DOHH2 (cell line): ENCODE measurements at regions not wholly inside any gene's neighbourhood (a gene's known extent, or its start where the extent isn't known, plus 50 kb on each side); places are given as distances from the start of the nearest gene placed in this dataset.

Source experiments
- H3F3A ChIP-seq: fragments of 200-600 bp; sonication (generic), shearing (Covaris generic); 2 replicates; pipeline ENCODE4 v1.6.0; 2016; ENCODE audit warnings: antibody characterized with exemption, mild to moderate bottlenecking; ENCODE audit not compliant: control insufficient read depth, insufficient read depth
- H3K27ac ChIP-seq: fragments of 200-600 bp; sonication (generic); 2 replicates; pipeline ENCODE4 v1.5.1; 2014; ENCODE audit warnings: low read depth, mild to moderate bottlenecking, low read length, moderate library complexity
- H3K27me3 ChIP-seq: fragments of 200-600 bp; sonication (generic); 2 replicates; pipeline ENCODE4 v1.6.1; 2014; ENCODE audit warnings: mild to moderate bottlenecking, low read length, mixed read lengths; ENCODE audit not compliant: control insufficient read depth
- H3K36me3 ChIP-seq: fragments of 200-600 bp; sonication (generic); 2 replicates; pipeline ENCODE4 v1.6.1; 2014; ENCODE audit warnings: mild to moderate bottlenecking, low read length, moderate library complexity, mixed read lengths; ENCODE audit not compliant: control insufficient read depth
- H3K4me1 ChIP-seq: fragments of 200-600 bp; sonication (generic); 2 replicates; pipeline ENCODE4 v1.6.1; 2014; ENCODE audit warnings: mild to moderate bottlenecking, low read length, mixed read lengths; ENCODE audit not compliant: control insufficient read depth
- H3K4me2 ChIP-seq: fragments of 200-600 bp; sonication (generic); 2 replicates; pipeline ENCODE4 v1.6.0; 2014; ENCODE audit warnings: mild to moderate bottlenecking, low read length, moderate library complexity
- H3K4me3 ChIP-seq: fragments of 200-600 bp; sonication (generic); 2 replicates; pipeline ENCODE4 v1.5.1; 2014; ENCODE audit warnings: mild to moderate bottlenecking, low read length, mixed read lengths
- H3K79me2 ChIP-seq: fragments of 200-600 bp; sonication (generic); 2 replicates; pipeline ENCODE4 v1.6.1; 2014; ENCODE audit warnings: mild to moderate bottlenecking, low read length, mixed read lengths; ENCODE audit not compliant: control insufficient read depth
- H3K9me2 ChIP-seq: fragments of 200-600 bp; sonication (generic); replicated peaks from 2 replicates; pipeline ENCODE4 v1.6.1; 2014; ENCODE audit warnings: mild to moderate bottlenecking, low read length, mixed read lengths; ENCODE audit not compliant: control insufficient read depth
- H3K9me3 ChIP-seq: fragments of 200-600 bp; sonication (generic); 2 replicates; pipeline ENCODE4 v1.6.1; 2014; ENCODE audit warnings: antibody characterized with exemption, low read length, mixed read lengths; ENCODE audit not compliant: control insufficient read depth, insufficient read depth
- H4K20me1 ChIP-seq: fragments of 200-600 bp; sonication (generic); 2 replicates; pipeline ENCODE4 v1.6.0; 2014; ENCODE audit warnings: low read depth, mild to moderate bottlenecking, antibody characterized with exemption, low read length, moderate library complexity; ENCODE audit not compliant: control insufficient read depth, insufficient read depth
- EZH2phosphoT487 ChIP-seq: fragments of 200-600 bp; sonication (generic); IDR thresholded peaks from 2 replicates; pipeline ENCODE4 v1.6.1; 2017; ENCODE audit warnings: borderline replicate concordance, mild to moderate bottlenecking, antibody characterized with exemption, low read length, moderate library complexity, mixed read lengths
- TF ChIP-seq, protein P1 (sequence below): fragments of 200-600 bp; sonication (generic); IDR thresholded peaks from one replicate; pipeline ENCODE4 v1.5.1; 2014; ENCODE audit warnings: antibody characterized with exemption, mild to moderate bottlenecking, low read depth, low read length; ENCODE audit not compliant: poor library complexity, severe bottlenecking

DNA sequence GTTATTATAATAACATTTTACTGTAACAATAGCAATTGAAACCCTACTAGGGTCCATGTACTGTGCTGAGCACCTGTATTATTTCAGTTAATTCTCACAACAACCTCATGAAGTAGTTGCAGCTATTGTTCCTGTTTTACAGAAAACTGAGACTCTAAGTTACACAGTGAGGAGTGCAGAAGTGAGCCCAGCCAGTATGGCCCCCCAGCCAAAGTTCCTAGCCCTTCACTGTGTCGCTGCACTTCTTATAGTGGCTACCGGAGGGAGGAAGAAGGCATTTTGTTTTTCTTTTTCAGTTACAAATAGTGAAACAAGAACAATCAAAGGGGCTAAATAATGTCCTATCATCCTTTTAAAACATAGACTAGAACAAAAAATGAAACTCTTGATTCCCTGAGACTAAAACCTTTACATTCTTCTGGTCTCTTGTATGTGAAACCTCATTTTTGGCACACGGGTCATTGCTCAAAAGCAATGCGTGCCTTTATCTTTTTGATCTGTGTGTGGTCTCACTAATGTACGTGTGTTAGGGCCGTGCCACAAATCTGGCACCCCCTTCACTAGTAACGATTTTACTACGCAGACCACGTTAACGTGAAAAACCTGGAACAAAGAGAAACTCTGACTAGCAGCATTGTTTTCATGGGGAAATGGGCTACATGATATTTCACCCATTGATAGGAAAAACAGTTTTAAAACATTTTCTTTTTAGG lies 88.7 kb downstream of the LLPH start:
- Histone ChIP-seq H3K27me3 (peaks cover 5% of the 10 kb centered on the region; the same call in 1 of the 2 replicates), H3K9me3 (no peaks in the 10 kb centered on the region), H3K4me3 (no peak overlapping the region), H3K27ac (no peak overlapping the region), H3K9me2 (no peaks in the 10 kb centered on the region), H3K4me2 (no peak overlapping the region), H3F3A (no peaks in the 10 kb centered on the region), H3K36me3 (no peaks in the 10 kb centered on the region), H3K4me1 (no peaks in the 10 kb centered on the region), H3K79me2 (no peaks in the 10 kb centered on the region), H4K20me1 (no peaks in the 10 kb centered on the region)
- no peak for TF ChIP-seq EZH2phosphoT487

DNA sequence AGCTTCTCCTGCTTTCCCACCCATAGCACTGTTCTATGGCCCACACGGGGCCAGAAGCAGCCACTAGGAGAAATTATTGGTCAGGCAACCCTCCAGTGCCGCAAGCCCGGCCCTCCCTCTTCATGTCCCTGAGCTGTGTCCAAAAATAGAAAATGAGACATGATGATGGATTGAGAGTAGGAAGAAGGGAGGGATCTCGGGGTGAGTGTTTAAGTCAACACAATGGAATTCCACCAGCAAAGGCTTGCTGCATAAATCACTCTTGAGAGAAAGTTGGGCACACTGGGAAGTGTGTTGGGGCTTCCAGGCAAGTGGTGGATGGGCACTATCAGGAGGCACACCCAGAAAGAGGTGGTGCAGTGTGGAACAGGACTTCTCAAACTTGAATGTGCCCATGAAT lies 94.2 kb downstream of the LLPH start:
- Histone ChIP-seq H3K36me3 (no peaks in the 10 kb centered on the region), H3K9me3 (no peaks in the 10 kb centered on the region), H3K27me3 (peaks cover 20% of the 10 kb centered on the region), H3K4me1 (no peaks in the 10 kb centered on the region), H3K27ac (no peak overlapping the region), H3K79me2 (no peaks in the 10 kb centered on the region), H3K4me2 (no peak overlapping the region), H3K9me2 (no peaks in the 10 kb centered on the region; the same call in 1 of the 2 replicates), H3K4me3 (no peak overlapping the region), H4K20me1 (no peaks in the 10 kb centered on the region), H3F3A (no peaks in the 10 kb centered on the region)
- TF ChIP-seq, protein P1, sequence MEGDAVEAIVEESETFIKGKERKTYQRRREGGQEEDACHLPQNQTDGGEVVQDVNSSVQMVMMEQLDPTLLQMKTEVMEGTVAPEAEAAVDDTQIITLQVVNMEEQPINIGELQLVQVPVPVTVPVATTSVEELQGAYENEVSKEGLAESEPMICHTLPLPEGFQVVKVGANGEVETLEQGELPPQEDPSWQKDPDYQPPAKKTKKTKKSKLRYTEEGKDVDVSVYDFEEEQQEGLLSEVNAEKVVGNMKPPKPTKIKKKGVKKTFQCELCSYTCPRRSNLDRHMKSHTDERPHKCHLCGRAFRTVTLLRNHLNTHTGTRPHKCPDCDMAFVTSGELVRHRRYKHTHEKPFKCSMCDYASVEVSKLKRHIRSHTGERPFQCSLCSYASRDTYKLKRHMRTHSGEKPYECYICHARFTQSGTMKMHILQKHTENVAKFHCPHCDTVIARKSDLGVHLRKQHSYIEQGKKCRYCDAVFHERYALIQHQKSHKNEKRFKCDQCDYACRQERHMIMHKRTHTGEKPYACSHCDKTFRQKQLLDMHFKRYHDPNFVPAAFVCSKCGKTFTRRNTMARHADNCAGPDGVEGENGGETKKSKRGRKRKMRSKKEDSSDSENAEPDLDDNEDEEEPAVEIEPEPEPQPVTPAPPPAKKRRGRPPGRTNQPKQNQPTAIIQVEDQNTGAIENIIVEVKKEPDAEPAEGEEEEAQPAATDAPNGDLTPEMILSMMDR = no peak
- no peak for TF ChIP-seq EZH2phosphoT487

DNA sequence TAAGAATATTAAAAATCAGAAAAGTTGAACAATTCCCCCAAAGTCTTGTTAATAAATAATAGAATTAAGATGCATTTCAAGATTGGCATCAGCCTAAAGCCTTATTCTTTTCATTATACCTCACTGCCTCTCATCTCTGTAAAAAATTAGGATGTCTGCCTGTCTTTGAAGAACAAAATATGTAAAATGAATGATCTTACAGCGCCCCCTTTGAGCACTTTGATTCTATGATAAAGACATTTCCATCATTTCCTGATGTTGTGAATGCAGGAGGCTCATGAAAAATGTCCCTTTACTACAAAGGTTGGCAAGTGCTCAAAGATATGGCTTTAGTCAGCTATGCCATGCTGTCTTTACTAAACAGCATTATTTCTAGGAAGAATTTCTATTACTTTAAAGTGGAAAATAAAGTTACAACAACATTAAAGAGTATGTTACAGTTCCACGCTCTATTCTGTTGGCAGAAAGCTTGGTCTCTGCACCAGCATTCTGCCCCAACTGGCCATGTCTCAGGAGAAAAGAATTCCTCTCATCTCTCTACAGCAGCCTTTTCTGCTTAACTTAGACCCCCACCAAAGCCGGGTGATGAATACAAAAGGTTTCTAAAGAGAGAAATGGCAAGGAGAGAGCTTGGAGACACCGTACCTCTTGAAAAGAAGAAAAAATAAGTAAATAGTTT lies 95.1 kb downstream of the LLPH start:
- Histone ChIP-seq H3K27me3 (peaks cover 20% of the 10 kb centered on the region), H3K27ac (no peak overlapping the region), H3K36me3 (no peaks in the 10 kb centered on the region), H3K4me2 (no peak overlapping the region), H3K9me2 (no peaks in the 10 kb centered on the region; the same call in 1 of the 2 replicates), H3K4me1 (no peaks in the 10 kb centered on the region), H4K20me1 (no peaks in the 10 kb centered on the region), H3K4me3 (no peak overlapping the region), H3F3A (no peaks in the 10 kb centered on the region), H3K9me3 (no peaks in the 10 kb centered on the region), H3K79me2 (no peaks in the 10 kb centered on the region)
- no peak for TF ChIP-seq EZH2phosphoT487
- TF ChIP-seq, protein P1 = peak; percentile 44

DNA sequence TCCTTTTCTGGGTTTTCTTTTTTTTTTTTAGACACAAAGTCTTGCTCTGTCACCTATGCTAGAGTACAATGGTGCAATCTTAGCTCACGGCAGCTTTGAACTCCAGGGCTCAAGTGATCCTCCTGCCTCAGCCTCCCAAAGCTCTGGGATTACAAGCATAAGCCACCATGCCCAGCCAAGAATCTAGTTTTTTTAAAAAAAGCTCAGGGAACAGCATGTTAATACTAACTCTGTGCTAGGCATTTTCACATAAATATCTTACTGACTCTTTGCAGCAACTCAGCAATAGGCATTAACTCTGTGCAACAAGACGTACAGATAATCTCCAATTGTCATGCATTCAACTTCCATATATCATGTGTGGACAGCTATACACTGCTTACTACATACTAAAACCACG lies 97.4 kb downstream of the LLPH start:
- Histone ChIP-seq H3K4me2 (no peak overlapping the region), H3K27me3 (peaks cover 16% of the 10 kb centered on the region), H3F3A (no peaks in the 10 kb centered on the region), H4K20me1 (no peaks in the 10 kb centered on the region), H3K4me1 (no peaks in the 10 kb centered on the region), H3K4me3 (no peak overlapping the region), H3K9me2 (no peaks in the 10 kb centered on the region; the same call in 1 of the 2 replicates), H3K27ac (no peak overlapping the region), H3K9me3 (no peaks in the 10 kb centered on the region), H3K79me2 (no peaks in the 10 kb centered on the region), H3K36me3 (no peaks in the 10 kb centered on the region)
- no peak for TF ChIP-seq EZH2phosphoT487
- TF ChIP-seq, protein P1 = no peak
